ENCODE measurements at regions not wholly inside any gene's neighbourhood (a gene's known extent, or its start where the extent isn't known, plus 50 kb on each side); places are given as distances from the start of the nearest gene placed in this dataset.
"Not testable (repeated sequence)": the region's sequence is repeated elsewhere in the genome, so short reads cannot be mapped to it uniquely, and the experiment has no call there.

DNA sequence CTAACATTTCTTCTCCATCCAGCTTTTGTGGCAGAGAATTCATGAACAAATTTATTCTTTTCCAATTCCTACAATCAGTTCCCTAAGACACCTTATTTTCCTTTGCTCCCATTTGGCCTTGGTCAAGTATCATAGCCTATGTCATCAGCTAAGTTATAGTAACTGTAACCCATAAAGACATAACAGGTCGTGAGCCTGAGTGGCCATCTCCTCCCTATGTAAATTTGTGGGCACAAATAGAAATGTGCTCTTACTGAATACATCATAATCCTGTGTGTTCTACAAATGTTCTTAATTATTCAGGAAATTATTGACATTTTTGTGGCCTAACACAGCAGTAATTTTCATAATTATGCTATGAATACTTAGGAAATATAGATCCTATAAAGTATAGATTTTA, 108.9 kb upstream of the ZNF717 start:
- H3K27me3 ChIP-seq = no peaks in the 10 kb centered on the region
- intact Hi-C loops (cut with DNase I) = no loop called here
- H3K27ac ChIP-seq (replicated peaks in 1 of 4) = no peak overlapping the region
- TF ChIP-seq, protein P1, sequence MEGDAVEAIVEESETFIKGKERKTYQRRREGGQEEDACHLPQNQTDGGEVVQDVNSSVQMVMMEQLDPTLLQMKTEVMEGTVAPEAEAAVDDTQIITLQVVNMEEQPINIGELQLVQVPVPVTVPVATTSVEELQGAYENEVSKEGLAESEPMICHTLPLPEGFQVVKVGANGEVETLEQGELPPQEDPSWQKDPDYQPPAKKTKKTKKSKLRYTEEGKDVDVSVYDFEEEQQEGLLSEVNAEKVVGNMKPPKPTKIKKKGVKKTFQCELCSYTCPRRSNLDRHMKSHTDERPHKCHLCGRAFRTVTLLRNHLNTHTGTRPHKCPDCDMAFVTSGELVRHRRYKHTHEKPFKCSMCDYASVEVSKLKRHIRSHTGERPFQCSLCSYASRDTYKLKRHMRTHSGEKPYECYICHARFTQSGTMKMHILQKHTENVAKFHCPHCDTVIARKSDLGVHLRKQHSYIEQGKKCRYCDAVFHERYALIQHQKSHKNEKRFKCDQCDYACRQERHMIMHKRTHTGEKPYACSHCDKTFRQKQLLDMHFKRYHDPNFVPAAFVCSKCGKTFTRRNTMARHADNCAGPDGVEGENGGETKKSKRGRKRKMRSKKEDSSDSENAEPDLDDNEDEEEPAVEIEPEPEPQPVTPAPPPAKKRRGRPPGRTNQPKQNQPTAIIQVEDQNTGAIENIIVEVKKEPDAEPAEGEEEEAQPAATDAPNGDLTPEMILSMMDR (IDR thresholded peaks at IDR 0.05) = no peak
- no peak for TF ChIP-seq POLR2AphosphoS5 (IDR thresholded peaks at IDR 0.05)
- no peak for TF ChIP-seq EP300 (IDR thresholded peaks at IDR 0.05)
- TF ChIP-seq POLR2A (IDR thresholded peaks at IDR 0.05; ENCODE audit: low read depth) = no peak
- no peaks in the 10 kb centered on the region for H3K36me3 ChIP-seq
- no peak for DNase-seq (ENCODE audit: extremely low spot score)
- WGBS = 78% methylated on average over 1 of the region's 1 CpG
- no peaks in the 10 kb centered on the region for H3K9me3 ChIP-seq
- H3K4me3 ChIP-seq = no peak overlapping the region
- no peaks in the 10 kb centered on the region for H3K4me1 ChIP-seq

DNA sequence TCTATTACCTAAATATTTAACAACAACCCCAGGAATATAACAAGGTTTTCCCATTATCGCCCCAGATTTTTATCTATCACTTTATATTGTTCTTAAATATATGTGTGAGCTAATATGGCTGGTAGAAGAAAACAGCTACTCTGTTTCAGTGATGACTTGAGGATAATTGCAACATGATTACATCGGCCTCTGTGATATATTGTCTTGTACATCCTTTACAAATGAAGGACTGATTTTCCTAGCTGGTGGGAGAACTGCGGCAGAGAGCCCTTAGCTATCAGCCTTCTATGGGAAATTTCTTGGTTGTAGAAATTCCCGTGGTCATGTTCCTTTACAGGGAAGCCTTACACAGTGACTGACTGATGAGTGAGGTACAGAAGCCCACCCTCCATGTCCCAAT, 110.9 kb upstream of the ZNF717 start:
- H3K27me3 ChIP-seq = no peaks in the 10 kb centered on the region
- TF ChIP-seq, protein P1 (IDR thresholded peaks at IDR 0.05) = no peak
- no peak for TF ChIP-seq POLR2AphosphoS5 (IDR thresholded peaks at IDR 0.05)
- TF ChIP-seq POLR2A (IDR thresholded peaks at IDR 0.05; ENCODE audit: low read depth) = no peak
- TF ChIP-seq EP300 (IDR thresholded peaks at IDR 0.05) = no peak
- H3K9me3 ChIP-seq = no peaks in the 10 kb centered on the region
- no peaks in the 10 kb centered on the region for H3K36me3 ChIP-seq
- 84% methylated on average over 4 of the region's 4 CpGs for WGBS
- intact Hi-C loops (cut with DNase I) = no loop called here
- no peak overlapping the region for H3K27ac ChIP-seq (replicated peaks in 1 of 4)
- DNase-seq (ENCODE audit: extremely low spot score) = no peak
- no peak overlapping the region for H3K4me3 ChIP-seq
- H3K4me1 ChIP-seq = no peaks in the 10 kb centered on the region

DNA sequence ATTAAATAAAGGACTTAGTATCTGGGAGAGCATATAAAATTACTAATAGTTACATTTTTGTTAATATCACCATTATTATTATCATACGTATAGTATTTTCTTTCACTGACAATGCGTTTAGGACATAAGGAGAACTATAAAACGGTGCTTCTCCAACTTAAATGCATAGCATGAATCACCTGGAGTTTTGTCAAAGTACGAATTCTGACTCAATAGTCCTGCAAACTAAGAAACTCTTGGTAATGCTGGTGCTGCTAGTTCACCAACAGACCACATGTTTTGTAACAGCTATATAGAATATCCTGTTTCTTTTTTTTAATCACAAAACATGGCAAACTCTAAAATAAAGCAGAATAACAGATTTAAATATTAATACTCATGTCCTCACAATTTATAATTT, 116.1 kb upstream of the ZNF717 start:
- H3K27ac ChIP-seq (replicated peaks in 1 of 4); H3K4me3 ChIP-seq; H3K9me3 ChIP-seq; H3K4me1 ChIP-seq; DNase-seq (ENCODE audit: extremely low spot score); H3K36me3 ChIP-seq; intact Hi-C loops (cut with DNase I); H3K27me3 ChIP-seq: not testable (repeated sequence)
- WGBS = 80% methylated on average over 4 of the region's 4 CpGs

DNA sequence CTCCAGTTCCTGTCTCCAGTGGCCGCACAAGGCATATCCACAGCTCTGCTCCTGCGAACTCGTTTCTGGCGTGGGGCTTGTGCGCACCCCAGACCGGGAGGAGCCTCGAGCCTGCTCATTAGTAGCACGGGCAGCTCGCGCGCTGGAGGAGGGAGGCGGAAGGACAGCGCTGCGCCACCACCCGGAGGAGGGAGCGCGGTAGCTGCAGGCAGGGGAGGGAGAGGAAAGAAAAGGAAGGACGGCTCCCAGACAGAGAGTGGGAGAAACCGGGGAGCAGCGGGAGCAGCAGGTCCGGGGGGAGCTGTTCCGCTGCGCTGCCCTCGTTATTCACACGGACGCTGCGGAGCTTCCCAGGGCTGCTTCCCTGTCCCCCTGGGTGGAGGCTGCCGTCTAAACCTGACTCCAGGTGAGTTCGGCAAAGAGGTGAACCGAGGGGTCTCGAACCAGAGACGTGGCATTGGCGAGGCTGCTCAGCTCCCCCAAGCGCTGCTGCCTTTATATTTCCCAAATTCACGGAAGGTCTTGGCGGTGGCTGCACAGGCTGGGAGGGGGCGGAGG, 121.3 kb upstream of the ZNF717 start:
- WGBS = under 1% methylated on average over 32 of the region's 37 CpGs
- TF ChIP-seq EP300 (IDR thresholded peaks at IDR 0.05) = no peak
- TF ChIP-seq, protein P1 (IDR thresholded peaks at IDR 0.05) = no peak
- TF ChIP-seq POLR2A (IDR thresholded peaks at IDR 0.05; ENCODE audit: low read depth) = no peak
- TF ChIP-seq POLR2AphosphoS5 (IDR thresholded peaks at IDR 0.05) = no peak
- no peak for DNase-seq (ENCODE audit: extremely low spot score)
- intact Hi-C loops (cut with DNase I) = no loop called here
- no peaks in the 10 kb centered on the region for H3K36me3 ChIP-seq
- H3K9me3 ChIP-seq = no peaks in the 10 kb centered on the region
- no peak overlapping the region for H3K27ac ChIP-seq (replicated peaks in 1 of 4)
- peak overlapping the region in 2 of 4 donors; percentile 12 to 31 for H3K4me3 ChIP-seq
- peaks cover 0 to 7% (median 7%) of the 10 kb centered on the region in 4 donors for H3K4me1 ChIP-seq
- H3K27me3 ChIP-seq = peaks cover 0 to 16% (median 0%) of the 10 kb centered on the region in 4 donors

DNA sequence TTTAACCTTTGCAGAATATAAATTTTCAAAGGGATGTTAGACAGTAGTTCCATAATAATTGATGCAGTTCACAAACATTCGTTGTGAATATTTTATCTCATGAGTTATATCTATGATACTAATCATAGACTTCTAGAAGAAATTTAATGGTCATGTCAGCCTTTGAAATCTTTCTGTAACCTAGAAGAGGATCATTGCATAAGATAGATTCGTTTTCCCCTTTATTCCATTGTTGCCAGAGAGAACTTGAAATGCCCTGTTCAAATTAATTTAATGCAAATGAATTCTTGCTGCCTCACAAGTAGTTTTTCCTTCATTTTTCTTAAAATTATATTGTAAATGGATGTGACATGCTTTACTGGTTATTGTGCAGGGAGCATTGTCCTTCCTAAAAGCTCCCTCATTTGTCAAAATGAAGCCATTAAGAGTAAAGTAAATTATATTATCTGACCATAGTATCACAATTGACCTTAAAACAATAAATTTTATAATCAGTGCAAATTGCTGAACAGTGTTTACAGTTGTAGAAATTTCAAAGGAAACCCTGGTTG, 128.5 kb upstream of the ZNF717 start:
- WGBS = 62% methylated on average over 2 of the region's 2 CpGs
- no peak for DNase-seq (ENCODE audit: extremely low spot score)
- intact Hi-C loops (cut with DNase I) = no loop called here
- Histone ChIP-seq H3K4me1 (no peaks in the 10 kb centered on the region), H3K27me3 (no peaks in the 10 kb centered on the region), H3K36me3 (no peaks in the 10 kb centered on the region), H3K9me3 (peaks cover 0 to 7% (median 0%) of the 10 kb centered on the region in 4 donors), H3K4me3 (no peak overlapping the region), H3K27ac (replicated peaks in 1 of 4) (no peak overlapping the region)
- TF ChIP-seq POLR2A (IDR thresholded peaks at IDR 0.05; ENCODE audit: low read depth) (no peak), EP300 (IDR thresholded peaks at IDR 0.05) (no peak), POLR2AphosphoS5 (IDR thresholded peaks at IDR 0.05) (no peak)
- TF ChIP-seq, protein P1 (IDR thresholded peaks at IDR 0.05) = no peak

DNA sequence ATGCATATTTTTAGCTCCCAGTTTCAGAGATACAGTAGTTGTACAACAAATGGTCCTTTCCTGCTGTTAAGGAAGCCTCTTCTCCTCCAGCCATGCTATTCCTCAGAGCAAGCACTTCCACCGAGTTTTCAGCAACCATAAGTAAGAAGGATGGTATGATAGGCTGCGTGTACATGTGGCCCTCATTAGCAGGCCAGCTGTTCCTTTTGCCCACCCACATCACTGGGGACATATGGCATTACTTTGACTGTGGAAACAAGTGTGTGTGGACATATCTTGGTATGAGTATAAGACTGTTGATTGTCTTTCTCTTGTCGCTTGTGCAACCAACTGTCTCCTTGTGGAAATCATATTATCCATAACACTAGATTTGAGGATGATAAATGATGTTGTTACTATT, 129.4 kb upstream of the ZNF717 start:
- intact Hi-C loops (cut with DNase I); H3K4me1 ChIP-seq; H3K27ac ChIP-seq (replicated peaks in 1 of 4): not testable (repeated sequence)

More for the DNA sequence above, 129.4 kb upstream of the ZNF717 start:
- DNase-seq (ENCODE audit: extremely low spot score); H3K27me3 ChIP-seq; H3K9me3 ChIP-seq; H3K36me3 ChIP-seq; H3K4me3 ChIP-seq: not testable (repeated sequence)
- 75% methylated on average over 3 of the region's 3 CpGs for WGBS

Data from esophagus muscularis mucosa (tissue), 4 donors.